ENCODE measurements at regions not wholly inside any gene's neighbourhood (a gene's known extent, or its start where the extent isn't known, plus 50 kb on each side); places are given as distances from the start of the nearest gene placed in this dataset.

- H3K4me1 Mint-ChIP-seq (ENCODE audit: low read depth, unreplicated experiment), result peaks cover 3% of the 10 kb centered on the region
- no peak overlapping the region for H3K27ac Mint-ChIP-seq (ENCODE audit: unreplicated experiment)
- no peak overlapping the region for H3K4me3 Mint-ChIP-seq (ENCODE audit: unreplicated experiment)
- peaks cover 19% of the 10 kb centered on the region for H3K27me3 Mint-ChIP-seq (ENCODE audit: low read depth, unreplicated experiment)
- Histone ChIP-seq H3K4me1 (ENCODE audit: insufficient read depth, low read length) (no peaks in the 10 kb centered on the region), H3K9me3 (ENCODE audit: insufficient read depth, low read depth, low read length) (peaks cover 9% of the 10 kb centered on the region), H3K36me3 (ENCODE audit: insufficient read depth, low read length) (no peaks in the 10 kb centered on the region), H3K4me3 (ENCODE audit: insufficient read depth, low read depth, low read length) (no peak overlapping the region), H3K27ac (ENCODE audit: low read depth, low read length) (no peak overlapping the region), H3K9ac (ENCODE audit: low read length) (no peak overlapping the region), H4K20me1 (ENCODE audit: insufficient read depth, low read length) (no peaks in the 10 kb centered on the region), H2AFZ (ENCODE audit: low read depth, low read length) (no peak overlapping the region), H3K27me3 (ENCODE audit: insufficient read depth, low read length) (no peaks in the 10 kb centered on the region), H3K4me2 (ENCODE audit: low read length) (no peak overlapping the region), H3K79me2 (ENCODE audit: insufficient read depth, low read length) (no peaks in the 10 kb centered on the region)
- H3K36me3 Mint-ChIP-seq (ENCODE audit: low read depth, unreplicated experiment), result no peaks in the 10 kb centered on the region
- no peak for DNase-seq (ENCODE audit: low read depth)
- no peak for FAIRE-seq
- no peaks in the 10 kb centered on the region for H3K9me3 Mint-ChIP-seq (ENCODE audit: unreplicated experiment)
- no peak for TF ChIP-seq EZH2 (IDR thresholded peaks at IDR 0.05; ENCODE audit: insufficient read depth, low read length)
- TF ChIP-seq, protein P1, sequence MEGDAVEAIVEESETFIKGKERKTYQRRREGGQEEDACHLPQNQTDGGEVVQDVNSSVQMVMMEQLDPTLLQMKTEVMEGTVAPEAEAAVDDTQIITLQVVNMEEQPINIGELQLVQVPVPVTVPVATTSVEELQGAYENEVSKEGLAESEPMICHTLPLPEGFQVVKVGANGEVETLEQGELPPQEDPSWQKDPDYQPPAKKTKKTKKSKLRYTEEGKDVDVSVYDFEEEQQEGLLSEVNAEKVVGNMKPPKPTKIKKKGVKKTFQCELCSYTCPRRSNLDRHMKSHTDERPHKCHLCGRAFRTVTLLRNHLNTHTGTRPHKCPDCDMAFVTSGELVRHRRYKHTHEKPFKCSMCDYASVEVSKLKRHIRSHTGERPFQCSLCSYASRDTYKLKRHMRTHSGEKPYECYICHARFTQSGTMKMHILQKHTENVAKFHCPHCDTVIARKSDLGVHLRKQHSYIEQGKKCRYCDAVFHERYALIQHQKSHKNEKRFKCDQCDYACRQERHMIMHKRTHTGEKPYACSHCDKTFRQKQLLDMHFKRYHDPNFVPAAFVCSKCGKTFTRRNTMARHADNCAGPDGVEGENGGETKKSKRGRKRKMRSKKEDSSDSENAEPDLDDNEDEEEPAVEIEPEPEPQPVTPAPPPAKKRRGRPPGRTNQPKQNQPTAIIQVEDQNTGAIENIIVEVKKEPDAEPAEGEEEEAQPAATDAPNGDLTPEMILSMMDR (IDR thresholded peaks at IDR 0.05; ENCODE audit: insufficient read depth, low read depth, low read length), result no peak
Measured at GRCh38 chr6:40165036-40165709, 230.9 kb upstream of the MOCS1 start.

DNA sequence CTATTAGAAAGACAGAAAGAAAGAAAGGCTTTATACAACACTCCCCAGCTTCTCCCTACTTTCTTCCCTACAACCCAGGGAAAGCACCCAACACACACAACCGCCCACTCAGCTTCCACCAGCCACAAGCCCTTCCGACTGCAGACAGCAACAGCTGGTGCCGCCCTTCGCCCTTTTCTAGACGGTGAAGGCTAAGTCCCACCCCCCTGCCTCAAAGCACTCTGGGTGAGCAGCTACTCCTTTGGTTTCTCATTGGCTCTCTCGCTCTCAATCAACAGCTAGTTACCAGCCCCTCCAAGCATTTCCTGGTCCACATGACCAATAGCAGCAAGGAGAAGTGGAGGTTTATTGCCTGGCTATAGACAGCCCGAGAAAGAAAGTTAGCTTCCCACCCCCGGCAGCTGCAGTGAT is 230.1 kb upstream of the MOCS1 start:
- DNase-seq (ENCODE audit: low read depth), result no peak

DNA sequence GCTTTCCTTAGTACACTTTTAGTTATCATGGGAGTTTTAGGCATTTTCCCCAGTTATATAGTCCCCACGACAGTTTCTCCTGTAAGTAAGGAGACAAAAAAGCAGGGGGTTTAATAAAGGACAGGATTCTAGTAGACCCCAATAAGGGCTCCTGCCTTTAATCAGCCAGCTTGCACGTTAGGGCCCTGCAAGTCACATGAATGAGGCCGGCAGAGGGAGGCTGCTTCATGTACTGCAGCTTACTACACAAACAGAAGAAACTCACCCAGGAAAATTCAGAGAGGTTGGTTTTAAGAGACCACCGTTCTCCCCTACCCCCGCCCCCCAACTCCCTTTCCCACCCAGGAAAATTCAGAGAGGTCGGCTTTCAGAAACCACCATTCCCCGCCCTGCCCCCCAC is 229.7 kb upstream of the MOCS1 start:
- H3K27ac Mint-ChIP-seq (ENCODE audit: unreplicated experiment), result no peak overlapping the region
- Histone ChIP-seq H3K4me3 (ENCODE audit: insufficient read depth, low read depth, low read length) (no peak overlapping the region), H3K36me3 (ENCODE audit: insufficient read depth, low read length) (no peaks in the 10 kb centered on the region), H3K9me3 (ENCODE audit: insufficient read depth, low read depth, low read length) (peaks cover 9% of the 10 kb centered on the region), H4K20me1 (ENCODE audit: insufficient read depth, low read length) (no peaks in the 10 kb centered on the region), H3K9ac (ENCODE audit: low read length) (no peak overlapping the region), H3K27me3 (ENCODE audit: insufficient read depth, low read length) (no peaks in the 10 kb centered on the region), H3K27ac (ENCODE audit: low read depth, low read length) (no peak overlapping the region), H3K4me1 (ENCODE audit: insufficient read depth, low read length) (no peaks in the 10 kb centered on the region), H3K4me2 (ENCODE audit: low read length) (no peak overlapping the region), H2AFZ (ENCODE audit: low read depth, low read length) (no peak overlapping the region), H3K79me2 (ENCODE audit: insufficient read depth, low read length) (no peaks in the 10 kb centered on the region)
- peaks cover 10% of the 10 kb centered on the region for H3K27me3 Mint-ChIP-seq (ENCODE audit: low read depth, unreplicated experiment)
- H3K9me3 Mint-ChIP-seq (ENCODE audit: unreplicated experiment), result no peaks in the 10 kb centered on the region
- H3K4me3 Mint-ChIP-seq (ENCODE audit: unreplicated experiment), result no peak overlapping the region
- DNase-seq (ENCODE audit: low read depth) (no peak), FAIRE-seq (no peak)
- TF ChIP-seq EZH2 (IDR thresholded peaks at IDR 0.05; ENCODE audit: insufficient read depth, low read length), result no peak
- TF ChIP-seq, protein P1 (IDR thresholded peaks at IDR 0.05; ENCODE audit: insufficient read depth, low read depth, low read length), result no peak
- H3K4me1 Mint-ChIP-seq (ENCODE audit: low read depth, unreplicated experiment), result peaks cover 3% of the 10 kb centered on the region
- H3K36me3 Mint-ChIP-seq (ENCODE audit: low read depth, unreplicated experiment), result no peaks in the 10 kb centered on the region

More for the DNA sequence above, 230.1 kb upstream of the MOCS1 start:
- Mint-ChIP-seq H3K4me1 (ENCODE audit: low read depth, unreplicated experiment) (peaks cover 3% of the 10 kb centered on the region), H3K27ac (ENCODE audit: unreplicated experiment) (no peak overlapping the region), H3K27me3 (ENCODE audit: low read depth, unreplicated experiment) (peaks cover 13% of the 10 kb centered on the region), H3K4me3 (ENCODE audit: unreplicated experiment) (no peak overlapping the region), H3K36me3 (ENCODE audit: low read depth, unreplicated experiment) (no peaks in the 10 kb centered on the region), H3K9me3 (ENCODE audit: unreplicated experiment) (no peaks in the 10 kb centered on the region)
- no peak for FAIRE-seq
- Histone ChIP-seq H3K9me3 (ENCODE audit: insufficient read depth, low read depth, low read length) (peaks cover 9% of the 10 kb centered on the region), H4K20me1 (ENCODE audit: insufficient read depth, low read length) (no peaks in the 10 kb centered on the region), H3K4me2 (ENCODE audit: low read length) (no peak overlapping the region), H2AFZ (ENCODE audit: low read depth, low read length) (no peak overlapping the region), H3K4me1 (ENCODE audit: insufficient read depth, low read length) (no peaks in the 10 kb centered on the region), H3K27me3 (ENCODE audit: insufficient read depth, low read length) (no peaks in the 10 kb centered on the region), H3K36me3 (ENCODE audit: insufficient read depth, low read length) (no peaks in the 10 kb centered on the region), H3K79me2 (ENCODE audit: insufficient read depth, low read length) (no peaks in the 10 kb centered on the region), H3K9ac (ENCODE audit: low read length) (no peak overlapping the region), H3K27ac (ENCODE audit: low read depth, low read length) (no peak overlapping the region), H3K4me3 (ENCODE audit: insufficient read depth, low read depth, low read length) (no peak overlapping the region)
- TF ChIP-seq, protein P1 (IDR thresholded peaks at IDR 0.05; ENCODE audit: insufficient read depth, low read depth, low read length), result no peak
- no peak for TF ChIP-seq EZH2 (IDR thresholded peaks at IDR 0.05; ENCODE audit: insufficient read depth, low read length)

Data from astrocyte (in vitro differentiated cells and primary cell).